Suprapubic skin (tissue), 4 donors: ENCODE measurements at regions not wholly inside any gene's neighbourhood (a gene's known extent, or its start where the extent isn't known, plus 50 kb on each side); places are given as distances from the start of the nearest gene placed in this dataset.
"Not testable (repeated sequence)": the region's sequence is repeated elsewhere in the genome, so short reads cannot be mapped to it uniquely, and the experiment has no call there.

ENCODE experiments used
- DNase-seq, 2 donors: peaks; one replicate each; pipeline ENCODE4 v3.0.0-alpha.2; 2019; ENCODE audit warnings: low spot score in 2 of 2
- H3K27ac ChIP-seq: fragments of 200-600 bp; sonication (generic); one replicate; pipeline ENCODE4 v1.5.1; 2019
- H3K27me3 ChIP-seq: fragments of 200-600 bp; sonication (generic); one replicate; pipeline ENCODE4 v1.5.1; 2019
- H3K36me3 ChIP-seq: fragments of 200-600 bp; sonication (generic); one replicate; pipeline ENCODE4 v1.5.1; 2019
- H3K4me1 ChIP-seq: fragments of 200-600 bp; sonication (generic); one replicate; pipeline ENCODE4 v1.5.1; 2019
- H3K4me3 ChIP-seq: fragments of 200-600 bp; sonication (generic); one replicate; pipeline ENCODE4 v1.5.1; 2019; ENCODE audit warnings: mild to moderate bottlenecking
- H3K9me3 ChIP-seq: fragments of 200-600 bp; sonication (generic); one replicate; pipeline ENCODE4 v1.5.1; 2019
- EP300 ChIP-seq: sonication (generic); formaldehyde crosslinking; IDR thresholded peaks from one replicate; pipeline ENCODE4 v1.6.1; 2017; ENCODE audit warnings: antibody characterized with exemption
- POLR2A ChIP-seq, 2 donors: fragments of 450-650 bp; IDR thresholded peaks; one replicate each; pipeline ENCODE4 v1.6.1; 2017; ENCODE audit warnings: antibody characterized with exemption in 2 of 2, mild to moderate bottlenecking in 2 of 2, moderate library complexity in 2 of 2
- POLR2AphosphoS5 ChIP-seq, 3 donors: sonication (generic); formaldehyde crosslinking; IDR thresholded peaks; one replicate each; pipeline ENCODE4 v1.6.1; 2017; ENCODE audit warnings: antibody characterized with exemption in 3 of 3
- WGBS: methylation state at CpG from one replicate; pipeline ENCODE4 v1.1.5; 2018; 5-methylcytosine and 5-hydroxymethylcytosine counted together
- TF ChIP-seq, protein P1 (sequence below), 2 donors: fragments of 200-600 bp in 1 of 2; fragments of 450-650 bp in 1 of 2; sonication (generic) in 1 of 2; IDR thresholded peaks; one replicate each; pipeline ENCODE4 v1.5.1; 2016 to 2019; ENCODE audit warnings: antibody characterized with exemption in 2 of 2, mild to moderate bottlenecking in 1 of 2, moderate library complexity in 1 of 2

GRCh38 chr14:53260928-53261327 lies 107.8 kb upstream of the DDHD1 start:
- H3K36me3 ChIP-seq, result no peaks in the 10 kb centered on the region
- no peaks in the 10 kb centered on the region for H3K27me3 ChIP-seq
- no peak for DNase-seq
- H3K27ac ChIP-seq, result no peak overlapping the region
- H3K4me1 ChIP-seq, result no peaks in the 10 kb centered on the region
- H3K4me3 ChIP-seq, result no peak overlapping the region
- no peaks in the 10 kb centered on the region for H3K9me3 ChIP-seq
- 95% methylated on average over 2 of the region's 2 CpGs for WGBS
- TF ChIP-seq, protein P1, sequence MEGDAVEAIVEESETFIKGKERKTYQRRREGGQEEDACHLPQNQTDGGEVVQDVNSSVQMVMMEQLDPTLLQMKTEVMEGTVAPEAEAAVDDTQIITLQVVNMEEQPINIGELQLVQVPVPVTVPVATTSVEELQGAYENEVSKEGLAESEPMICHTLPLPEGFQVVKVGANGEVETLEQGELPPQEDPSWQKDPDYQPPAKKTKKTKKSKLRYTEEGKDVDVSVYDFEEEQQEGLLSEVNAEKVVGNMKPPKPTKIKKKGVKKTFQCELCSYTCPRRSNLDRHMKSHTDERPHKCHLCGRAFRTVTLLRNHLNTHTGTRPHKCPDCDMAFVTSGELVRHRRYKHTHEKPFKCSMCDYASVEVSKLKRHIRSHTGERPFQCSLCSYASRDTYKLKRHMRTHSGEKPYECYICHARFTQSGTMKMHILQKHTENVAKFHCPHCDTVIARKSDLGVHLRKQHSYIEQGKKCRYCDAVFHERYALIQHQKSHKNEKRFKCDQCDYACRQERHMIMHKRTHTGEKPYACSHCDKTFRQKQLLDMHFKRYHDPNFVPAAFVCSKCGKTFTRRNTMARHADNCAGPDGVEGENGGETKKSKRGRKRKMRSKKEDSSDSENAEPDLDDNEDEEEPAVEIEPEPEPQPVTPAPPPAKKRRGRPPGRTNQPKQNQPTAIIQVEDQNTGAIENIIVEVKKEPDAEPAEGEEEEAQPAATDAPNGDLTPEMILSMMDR (IDR thresholded peaks at IDR 0.05), result no peak
- TF ChIP-seq POLR2A (IDR thresholded peaks at IDR 0.05) (no peak), EP300 (no peak), POLR2AphosphoS5 (IDR thresholded peaks at IDR 0.05) (no peak)

DNA sequence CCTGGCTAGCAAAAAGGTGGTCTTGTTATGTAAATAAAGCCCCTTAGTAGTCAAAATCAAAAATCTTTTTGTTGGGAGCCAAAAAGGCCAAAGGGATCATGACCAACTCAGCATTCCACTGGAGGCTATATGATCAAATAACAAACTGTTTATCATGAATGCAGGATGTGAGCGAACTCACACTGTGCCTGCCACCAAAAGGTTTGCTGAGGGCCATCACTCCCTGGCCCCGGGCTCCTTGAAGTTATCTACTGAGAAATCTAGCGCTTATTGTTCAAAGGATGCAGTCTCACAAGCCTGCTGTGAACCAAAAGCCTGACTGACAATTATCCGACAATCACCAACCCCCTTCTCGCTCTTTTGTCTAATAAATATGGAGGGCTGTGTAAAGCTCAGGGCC lies 107.2 kb upstream of the DDHD1 start:
- Histone ChIP-seq H3K4me1 (no peaks in the 10 kb centered on the region), H3K27ac (no peak overlapping the region), H3K27me3 (no peaks in the 10 kb centered on the region), H3K9me3 (peaks cover 5% of the 10 kb centered on the region), H3K4me3 (no peak overlapping the region), H3K36me3 (no peaks in the 10 kb centered on the region)
- DNase-seq, result no peak
- 64% methylated on average over 5 of the region's 5 CpGs for WGBS
- TF ChIP-seq, protein P1 (IDR thresholded peaks at IDR 0.05), result no peak
- no peak for TF ChIP-seq POLR2A (IDR thresholded peaks at IDR 0.05)
- TF ChIP-seq EP300, result no peak
- no peak for TF ChIP-seq POLR2AphosphoS5 (IDR thresholded peaks at IDR 0.05)

- no peak for TF ChIP-seq EP300
- TF ChIP-seq POLR2AphosphoS5 (IDR thresholded peaks at IDR 0.05), result no peak
- no peak for TF ChIP-seq POLR2A (IDR thresholded peaks at IDR 0.05)
- TF ChIP-seq, protein P1 (IDR thresholded peaks at IDR 0.05), result no peak
Observed at GRCh38 chr14:53252141-53252540, 99.0 kb upstream of the DDHD1 start.

DNA sequence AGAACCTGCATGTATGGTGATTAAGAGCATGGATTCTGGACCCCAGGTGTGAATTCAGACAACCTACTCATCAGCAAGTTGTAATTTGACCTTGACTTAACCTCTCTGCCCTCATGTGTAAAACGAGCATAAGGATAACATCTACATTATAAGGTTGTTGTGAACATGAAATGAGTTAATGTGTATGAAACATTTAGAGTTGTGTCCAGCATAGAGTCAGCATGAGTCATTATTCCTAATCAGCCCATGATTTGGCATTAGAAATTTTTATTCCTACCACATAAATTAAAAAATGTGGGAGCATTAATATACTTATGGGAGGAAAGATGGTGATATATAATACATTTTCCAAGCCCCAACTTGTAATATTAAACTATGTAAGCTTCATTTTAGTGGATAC lies 95.9 kb upstream of the DDHD1 start:
- Histone ChIP-seq H3K9me3 (no peaks in the 10 kb centered on the region), H3K36me3 (no peaks in the 10 kb centered on the region), H3K4me3 (no peak overlapping the region), H3K27ac (no peak overlapping the region), H3K27me3 (no peaks in the 10 kb centered on the region), H3K4me1 (no peaks in the 10 kb centered on the region)
- WGBS, result 35% methylated on average over 1 of the region's 1 CpG
- DNase-seq, result no peak
- TF ChIP-seq POLR2A (IDR thresholded peaks at IDR 0.05), result no peak
- no peak for TF ChIP-seq POLR2AphosphoS5 (IDR thresholded peaks at IDR 0.05)
- TF ChIP-seq EP300, result no peak
- TF ChIP-seq, protein P1 (IDR thresholded peaks at IDR 0.05), result no peak

More at GRCh38 chr14:53252141-53252540, 99.0 kb upstream of the DDHD1 start:
- 72% methylated on average over 1 of the region's 1 CpG for WGBS
- H3K4me1 ChIP-seq, result no peaks in the 10 kb centered on the region
- H3K9me3 ChIP-seq, result peaks cover 5% of the 10 kb centered on the region
- H3K27ac ChIP-seq, result no peak overlapping the region
- H3K4me3 ChIP-seq, result no peak overlapping the region
- DNase-seq, result no peak
- H3K36me3 ChIP-seq, result no peaks in the 10 kb centered on the region
- no peaks in the 10 kb centered on the region for H3K27me3 ChIP-seq

GRCh38 chr14:53247596-53248370 lies 94.7 kb upstream of the DDHD1 start:
- 73% methylated on average over 4 of the region's 4 CpGs for WGBS
- Histone ChIP-seq H3K9me3 (no peaks in the 10 kb centered on the region), H3K4me1 (no peaks in the 10 kb centered on the region), H3K4me3 (no peak overlapping the region), H3K36me3 (no peaks in the 10 kb centered on the region), H3K27me3 (no peaks in the 10 kb centered on the region), H3K27ac (no peak overlapping the region)
- no peak for DNase-seq
- no peak for TF ChIP-seq EP300
- TF ChIP-seq POLR2AphosphoS5 (IDR thresholded peaks at IDR 0.05), result no peak

- WGBS, result 90% methylated on average over 3 of the region's 3 CpGs
- H3K4me3 ChIP-seq, H3K27me3 ChIP-seq, H3K4me1 ChIP-seq, H3K27ac ChIP-seq, DNase-seq, H3K9me3 ChIP-seq, H3K36me3 ChIP-seq: not testable (repeated sequence)
Observed at GRCh38 chr14:53242898-53243297, 89.8 kb upstream of the DDHD1 start.
